Caco-2 (cell line): ENCODE measurements at regions not wholly inside any gene's neighbourhood (a gene's known extent, or its start where the extent isn't known, plus 50 kb on each side); places are given as distances from the start of the nearest gene placed in this dataset.

Experiments
- BruUV-seq: library from RNA; stranded (reverse); fragments of 400-500 nt; replicated peaks from 2 replicates; lab custom pipeline; 2021; lab: Mats Ljungman, UMichigan
- CTCF ChIA-PET: fragments of 300-600 bp; sonication (Branson Sonifier 250); formaldehyde crosslinking; loops from one replicate; lab custom pipeline; 2022; ENCODE audit warnings: antibody characterized with exemption; lab: Charles Lee
- POLR2A ChIA-PET: fragments of 300-600 bp; sonication (Branson Sonifier 250); formaldehyde crosslinking; loops from one replicate; lab custom pipeline; 2022; ENCODE audit warnings: antibody characterized with exemption; lab: Charles Lee
- DNase-seq, 2 experiments: peaks; one replicate each; pipeline versions ENCODE4 v3.0.0 to v3.0.0-alpha.2; 2020 to 2022
- H3K27me3 ChIP-seq: replicated peaks from 2 replicates; pipeline ENCODE4 v1.6.0; 2011; ENCODE audit warnings: low read length; ENCODE audit not compliant: control insufficient read depth, insufficient read depth
- H3K36me3 ChIP-seq: 2 replicates; pipeline ENCODE4 v1.5.1; 2011; ENCODE audit warnings: low read length; ENCODE audit not compliant: control insufficient read depth, insufficient read depth
- H3K4me1 ChIP-seq: fragments of 250-450 bp; sonication (Bioruptor Pico); 2 replicates; pipeline ENCODE4 v1.5.1; 2020; ENCODE audit warnings: mild to moderate bottlenecking
- H3K4me3 ChIP-seq: 2 replicates; pipeline ENCODE4 v1.5.1; 2011; ENCODE audit warnings: low read depth, mild to moderate bottlenecking, control low read depth, low read length
- H3K9me3 ChIP-seq: fragments of 250-450 bp; sonication (Bioruptor Pico); 2 replicates; pipeline ENCODE4 v1.5.1; 2020; ENCODE audit warnings: mild to moderate bottlenecking, moderate library complexity
- H3K27ac Mint-ChIP-seq: one replicate; pipeline ENCODE4 v1.8.0; 2022; ENCODE audit warnings: mixed read lengths; ENCODE audit not compliant: unreplicated experiment
- H3K27me3 Mint-ChIP-seq: one replicate; pipeline ENCODE4 v1.8.0; 2022; ENCODE audit warnings: mixed read lengths; ENCODE audit not compliant: insufficient read depth, unreplicated experiment
- H3K36me3 Mint-ChIP-seq: one replicate; pipeline ENCODE4 v1.8.0; 2022; ENCODE audit warnings: mild to moderate bottlenecking, mixed read lengths; ENCODE audit not compliant: insufficient read depth, unreplicated experiment
- H3K4me1 Mint-ChIP-seq: one replicate; pipeline ENCODE4 v1.8.0; 2022; ENCODE audit warnings: low read depth, mixed read lengths; ENCODE audit not compliant: unreplicated experiment
- H3K4me3 Mint-ChIP-seq: one replicate; pipeline ENCODE4 v1.8.0; 2022; ENCODE audit warnings: mild to moderate bottlenecking, moderate library complexity, mixed read lengths; ENCODE audit not compliant: unreplicated experiment
- H3K9me3 Mint-ChIP-seq: one replicate; pipeline ENCODE4 v1.8.0; 2022; ENCODE audit warnings: mixed read lengths; ENCODE audit not compliant: unreplicated experiment
- intact Hi-C: fragments of 100-400 bp; cut with micrococcal nuclease; formaldehyde crosslinking; loops from one replicate; pipeline ENCODE4 v1.10.0; 2022; ENCODE audit not compliant: unreplicated experiment
- TF ChIP-seq, protein P1 (sequence below), 2 experiments: fragments of 200-600 bp in 1 of 2; IDR thresholded peaks; 1 replicate in 1 of 2; 2 replicates in 1 of 2; pipeline versions ENCODE4 v1.5.1 to v1.8.0; 2011 to 2022; ENCODE audit warnings: antibody characterized with exemption in 1 of 2, control low read depth in 1 of 2, inconsistent platforms in 1 of 2, low read depth in 1 of 2, low read length in 1 of 2, mild to moderate bottlenecking in 1 of 2, moderate library complexity in 1 of 2; ENCODE audit not compliant: insufficient read depth in 1 of 2, severe bottlenecking in 1 of 2, unreplicated experiment in 1 of 2

DNA sequence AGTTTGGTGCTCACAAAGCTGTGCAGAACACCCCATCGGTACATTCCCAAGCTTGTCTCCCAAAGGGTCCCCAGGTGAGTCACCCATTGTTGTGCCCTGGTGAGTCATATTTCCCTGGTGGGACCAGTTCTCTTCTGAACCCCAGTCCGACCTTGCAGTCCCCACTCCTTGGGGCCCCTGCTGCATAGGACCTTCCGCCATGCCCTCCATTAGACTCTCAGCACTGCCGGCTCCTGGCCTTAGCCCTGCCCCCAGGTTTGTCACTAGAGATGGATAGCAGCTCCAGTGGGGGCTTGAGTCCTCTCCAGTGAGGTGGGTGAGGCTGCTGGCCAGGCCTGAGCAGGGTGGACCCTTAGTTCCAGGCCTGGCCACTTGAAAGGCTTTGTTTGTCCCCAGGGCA, 80.5 kb upstream of the MKI67 start:
- Mint-ChIP-seq H3K4me3 (no peak overlapping the region), H3K36me3 (no peaks in the 10 kb centered on the region), H3K27me3 (peaks cover 18% of the 10 kb centered on the region), H3K27ac (no peak overlapping the region), H3K4me1 (no peaks in the 10 kb centered on the region), H3K9me3 (peaks cover 18% of the 10 kb centered on the region)
- no peaks in the 10 kb centered on the region for H3K4me1 ChIP-seq
- H3K9me3 ChIP-seq = no peaks in the 10 kb centered on the region
- TF ChIP-seq, protein P1, sequence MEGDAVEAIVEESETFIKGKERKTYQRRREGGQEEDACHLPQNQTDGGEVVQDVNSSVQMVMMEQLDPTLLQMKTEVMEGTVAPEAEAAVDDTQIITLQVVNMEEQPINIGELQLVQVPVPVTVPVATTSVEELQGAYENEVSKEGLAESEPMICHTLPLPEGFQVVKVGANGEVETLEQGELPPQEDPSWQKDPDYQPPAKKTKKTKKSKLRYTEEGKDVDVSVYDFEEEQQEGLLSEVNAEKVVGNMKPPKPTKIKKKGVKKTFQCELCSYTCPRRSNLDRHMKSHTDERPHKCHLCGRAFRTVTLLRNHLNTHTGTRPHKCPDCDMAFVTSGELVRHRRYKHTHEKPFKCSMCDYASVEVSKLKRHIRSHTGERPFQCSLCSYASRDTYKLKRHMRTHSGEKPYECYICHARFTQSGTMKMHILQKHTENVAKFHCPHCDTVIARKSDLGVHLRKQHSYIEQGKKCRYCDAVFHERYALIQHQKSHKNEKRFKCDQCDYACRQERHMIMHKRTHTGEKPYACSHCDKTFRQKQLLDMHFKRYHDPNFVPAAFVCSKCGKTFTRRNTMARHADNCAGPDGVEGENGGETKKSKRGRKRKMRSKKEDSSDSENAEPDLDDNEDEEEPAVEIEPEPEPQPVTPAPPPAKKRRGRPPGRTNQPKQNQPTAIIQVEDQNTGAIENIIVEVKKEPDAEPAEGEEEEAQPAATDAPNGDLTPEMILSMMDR (IDR thresholded peaks at IDR 0.05; ENCODE audit: insufficient read depth in 1 of 2, low read depth in 1 of 2, low read length in 1 of 2, severe bottlenecking in 1 of 2, unreplicated experiment in 1 of 2) = no peak
- no peak for DNase-seq
- no peak overlapping the region for H3K4me3 ChIP-seq
- BruUV-seq = no TSS peak
- intact Hi-C loops = no loop called here
- no peaks in the 10 kb centered on the region for H3K27me3 ChIP-seq
- ChIA-PET CTCF (no interaction called here), POLR2A (no interaction called here)
- H3K36me3 ChIP-seq = no peaks in the 10 kb centered on the region

DNA sequence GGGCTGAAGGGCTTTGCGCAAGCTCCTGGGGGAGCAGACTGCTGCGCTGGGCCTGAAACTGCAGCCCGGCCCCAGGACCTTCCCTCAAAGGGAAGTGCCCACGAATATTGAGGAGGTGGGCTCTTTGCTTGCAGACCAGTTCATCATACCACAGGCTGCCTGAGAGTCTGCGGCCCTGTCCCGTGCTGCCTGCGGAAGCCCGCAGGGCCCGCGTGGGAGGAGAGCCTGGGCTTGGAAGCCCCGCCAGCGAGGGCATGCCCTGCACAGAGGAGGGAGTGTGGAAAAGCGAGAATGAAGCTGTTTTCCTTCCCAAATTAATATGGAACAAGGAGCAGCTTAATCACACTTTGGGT, 83.6 kb upstream of the MKI67 start:
- H3K27ac Mint-ChIP-seq = no peak overlapping the region
- TF ChIP-seq, protein P1 (IDR thresholded peaks at IDR 0.05; ENCODE audit: insufficient read depth in 1 of 2, low read depth in 1 of 2, low read length in 1 of 2, severe bottlenecking in 1 of 2, unreplicated experiment in 1 of 2) = no peak
- intact Hi-C loops = no loop called here
- Histone ChIP-seq H3K27me3 (no peaks in the 10 kb centered on the region), H3K4me3 (no peak overlapping the region), H3K4me1 (no peaks in the 10 kb centered on the region), H3K9me3 (no peaks in the 10 kb centered on the region), H3K36me3 (no peaks in the 10 kb centered on the region)
- ChIA-PET POLR2A (no interaction called here), CTCF (no interaction called here)
- DNase-seq = no peak
- H3K9me3 Mint-ChIP-seq = no peaks in the 10 kb centered on the region
- H3K4me1 Mint-ChIP-seq = no peaks in the 10 kb centered on the region
- no peaks in the 10 kb centered on the region for H3K36me3 Mint-ChIP-seq
- peak overlapping the region; percentile 54 for H3K4me3 Mint-ChIP-seq
- no TSS peak for BruUV-seq
- peaks cover 24% of the 10 kb centered on the region for H3K27me3 Mint-ChIP-seq

DNA sequence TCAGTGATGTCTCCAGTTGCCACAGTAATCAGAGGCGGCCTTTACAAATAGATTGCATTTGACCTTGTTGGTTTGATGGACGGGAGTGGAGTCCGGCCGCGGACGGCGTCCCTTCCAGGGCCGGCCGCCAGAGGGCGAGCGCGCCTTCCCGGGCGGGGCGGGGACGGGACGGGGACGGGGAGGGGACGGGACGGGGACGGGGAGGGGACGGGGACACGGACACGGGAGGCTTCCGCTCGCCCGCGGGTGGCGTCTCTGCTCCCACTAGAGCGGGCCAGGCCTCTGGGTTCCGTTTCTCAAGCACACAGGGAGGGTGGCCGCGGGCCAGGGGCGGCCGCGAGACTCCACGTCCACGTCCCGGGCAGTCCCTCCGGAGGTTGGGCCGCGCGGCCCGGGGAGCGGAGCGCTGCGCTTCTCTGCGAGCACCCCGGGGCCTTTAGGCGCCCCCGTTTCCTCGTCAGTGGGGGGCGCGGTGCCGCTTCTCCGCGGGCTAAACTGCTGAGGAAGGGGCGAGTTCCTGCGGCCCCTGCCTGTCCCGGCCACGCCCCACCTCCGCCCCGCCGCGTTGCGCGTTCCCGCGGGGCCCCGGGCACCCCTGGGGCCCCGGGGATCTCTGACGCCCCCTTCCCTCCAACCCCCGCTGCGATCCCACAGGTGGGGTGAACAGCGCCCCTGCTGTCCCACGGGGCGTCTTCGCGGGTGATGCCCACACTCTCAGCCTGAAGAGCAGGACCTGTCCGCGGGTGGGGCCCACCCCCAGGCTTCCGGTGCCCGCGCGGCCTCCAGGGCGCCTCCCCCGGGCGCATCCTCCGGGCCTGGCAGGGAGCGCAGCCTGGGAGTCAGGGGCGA, 84.2 kb upstream of the MKI67 start:
- Mint-ChIP-seq H3K27ac (no peak overlapping the region), H3K27me3 (peaks cover 25% of the 10 kb centered on the region), H3K36me3 (no peaks in the 10 kb centered on the region), H3K9me3 (no peaks in the 10 kb centered on the region), H3K4me1 (no peaks in the 10 kb centered on the region), H3K4me3 (peak overlapping the region; percentile 54)
- intact Hi-C loops = no loop called here
- H3K27me3 ChIP-seq = no peaks in the 10 kb centered on the region; the same call in 1 of the 2 replicates
- no peaks in the 10 kb centered on the region for H3K36me3 ChIP-seq
- CTCF ChIA-PET = no interaction called here
- DNase-seq = peak in 1 of 2 experiments; percentile 72
- POLR2A ChIA-PET = no interaction called here
- no TSS peak for BruUV-seq
- TF ChIP-seq, protein P1 (IDR thresholded peaks at IDR 0.05; ENCODE audit: insufficient read depth in 1 of 2, low read depth in 1 of 2, low read length in 1 of 2, severe bottlenecking in 1 of 2, unreplicated experiment in 1 of 2) = peak; percentile 55 to 57
- peak overlapping the region; percentile 24 for H3K4me3 ChIP-seq
- H3K9me3 ChIP-seq = no peaks in the 10 kb centered on the region
- H3K4me1 ChIP-seq = no peaks in the 10 kb centered on the region
